Activated naive CD8-positive, alpha-beta T cell treated with anti-CD3 and anti-CD28 coated beads, Interleukin-2, amount 10 ng/mL, durations not matched to agents 7 days and 5 days (primary cell): ENCODE measurements at regions not wholly inside any gene's neighbourhood (a gene's known extent, or its start where the extent isn't known, plus 50 kb on each side); places are given as distances from the start of the nearest gene placed in this dataset.

ENCODE experiments used
- ATAC-seq: fragments of 150-1000 bp; cut with Tn5 transposase; one replicate; pipeline ENCODE4 v1.10.0; 2021; ENCODE audit warnings: low read depth, moderate library complexity
- POLR2A ChIA-PET: fragments of 350-600 bp; sonication (Branson Sonifier 250); formaldehyde crosslinking; loops from one replicate; lab custom pipeline; 2021; ENCODE audit warnings: antibody characterized with exemption; lab: Charles Lee
- DNase-seq: peaks from one replicate; pipeline ENCODE4 v3.0.0; 2021
- H3K27ac Mint-ChIP-seq: one replicate; pipeline ENCODE4 v1.8.0; 2022; ENCODE audit warnings: mild to moderate bottlenecking, mixed read lengths
- H3K27me3 Mint-ChIP-seq: one replicate; pipeline ENCODE4 v1.8.0; 2022; ENCODE audit warnings: mild to moderate bottlenecking, moderate library complexity, mixed read lengths
- H3K36me3 Mint-ChIP-seq: one replicate; pipeline ENCODE4 v1.8.0; 2021; ENCODE audit warnings: mild to moderate bottlenecking, mixed read lengths
- H3K4me1 Mint-ChIP-seq: one replicate; pipeline ENCODE4 v1.8.0; 2021; ENCODE audit warnings: mixed read lengths
- H3K4me3 Mint-ChIP-seq: one replicate; pipeline ENCODE4 v1.8.0; 2022; ENCODE audit warnings: mild to moderate bottlenecking, moderate library complexity, mixed read lengths
- H3K9me3 Mint-ChIP-seq: one replicate; pipeline ENCODE4 v1.8.0; 2021; ENCODE audit warnings: mixed read lengths

DNA sequence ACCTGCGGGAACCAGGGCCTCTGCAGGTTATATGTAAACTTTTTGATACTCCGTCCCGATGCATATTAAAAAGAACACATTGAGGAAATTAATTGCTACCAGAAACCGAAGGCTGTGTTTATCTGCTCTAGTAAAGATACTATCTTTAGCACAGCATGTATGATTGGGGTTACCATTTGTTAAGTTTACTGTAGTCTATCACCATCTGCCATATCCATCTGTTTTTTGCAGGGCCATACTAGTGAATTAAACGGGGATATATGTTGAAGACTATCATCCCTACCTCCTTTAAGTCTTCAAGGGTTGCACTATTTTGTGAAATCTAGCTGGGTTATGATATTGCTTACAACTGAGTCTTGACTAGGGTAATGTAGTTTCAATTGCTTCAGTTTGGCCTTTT, 597.0 kb downstream of the SQOR start:
- H3K36me3 Mint-ChIP-seq: no peaks in the 10 kb centered on the region
- ATAC-seq (no peak), DNase-seq (no peak)
- POLR2A ChIA-PET: no interaction called here
- H3K27me3 Mint-ChIP-seq: no peaks in the 10 kb centered on the region
- H3K4me3 Mint-ChIP-seq: no peak overlapping the region
- peaks cover 5% of the 10 kb centered on the region for H3K9me3 Mint-ChIP-seq
- H3K4me1 Mint-ChIP-seq: no peaks in the 10 kb centered on the region
- H3K27ac Mint-ChIP-seq: no peak overlapping the region

DNA sequence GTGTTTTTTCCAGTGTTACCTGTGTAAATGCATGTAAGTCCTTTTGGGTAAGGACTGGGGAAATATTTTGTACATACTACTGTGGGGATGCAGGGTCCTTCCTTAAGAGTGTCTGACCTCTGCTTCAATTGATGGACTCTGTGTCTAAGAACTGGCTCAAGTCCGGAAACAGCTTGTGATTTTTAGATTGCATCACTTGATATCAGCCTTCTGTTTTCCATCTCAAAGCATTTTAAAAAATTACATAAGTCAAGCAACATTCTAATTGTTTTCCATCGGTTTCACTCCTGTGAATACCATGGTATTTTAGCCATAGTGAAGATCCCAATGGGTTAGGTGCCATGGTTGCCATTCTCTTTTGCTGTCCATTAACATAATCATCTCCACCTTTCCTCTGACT, 597.6 kb downstream of the SQOR start:
- Mint-ChIP-seq H3K4me3 (no peak overlapping the region), H3K27me3 (no peaks in the 10 kb centered on the region), H3K36me3 (no peaks in the 10 kb centered on the region), H3K27ac (no peak overlapping the region), H3K9me3 (peaks cover 5% of the 10 kb centered on the region), H3K4me1 (no peaks in the 10 kb centered on the region)
- POLR2A ChIA-PET: no interaction called here
- no peak for DNase-seq
- ATAC-seq: no peak

DNA sequence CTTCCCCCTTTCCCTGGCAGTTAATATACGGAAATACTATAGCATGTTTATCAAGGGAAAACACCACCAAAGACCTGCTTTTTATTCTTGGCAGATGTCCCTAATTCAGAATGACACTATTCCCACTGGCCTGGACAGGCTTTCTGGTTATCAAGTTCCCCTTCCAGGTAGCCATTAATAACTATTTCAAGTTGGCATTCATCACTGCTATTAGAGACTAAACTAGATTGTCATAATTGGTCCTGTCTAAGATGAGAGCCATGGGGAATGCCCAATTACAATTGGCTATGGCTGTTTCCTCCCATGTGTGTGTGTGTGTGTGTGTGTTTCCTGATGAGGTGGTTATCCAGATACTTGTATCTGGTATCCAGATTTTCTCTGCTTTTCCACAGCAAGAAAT, 608.1 kb downstream of the SQOR start:
- DNase-seq (no peak), ATAC-seq (no peak)
- Mint-ChIP-seq H3K27ac (no peak overlapping the region), H3K4me1 (no peaks in the 10 kb centered on the region), H3K4me3 (no peak overlapping the region), H3K27me3 (no peaks in the 10 kb centered on the region), H3K9me3 (peaks cover 1% of the 10 kb centered on the region), H3K36me3 (no peaks in the 10 kb centered on the region)
- POLR2A ChIA-PET: no interaction called here

DNA sequence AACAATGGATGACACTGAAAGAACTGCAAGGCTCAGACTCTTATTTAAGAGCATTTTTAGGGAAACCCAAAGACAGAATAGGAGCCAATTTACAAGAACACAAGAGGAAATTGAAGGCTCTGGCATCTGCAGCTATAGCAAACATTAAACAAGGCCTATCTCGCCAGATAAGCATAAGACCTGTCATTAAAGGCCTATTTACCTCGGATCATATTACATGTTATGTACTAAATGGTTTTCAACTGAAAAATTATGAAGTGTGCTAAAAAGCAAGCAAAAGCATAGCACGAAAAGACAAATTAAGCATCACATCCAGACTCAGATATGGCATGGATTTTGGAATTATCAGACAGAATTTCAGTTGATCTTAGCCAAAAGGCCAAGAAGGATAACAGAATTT, 617.1 kb downstream of the SQOR start:
- no peaks in the 10 kb centered on the region for H3K4me1 Mint-ChIP-seq
- no peak overlapping the region for H3K27ac Mint-ChIP-seq
- H3K9me3 Mint-ChIP-seq: no peaks in the 10 kb centered on the region
- no peaks in the 10 kb centered on the region for H3K36me3 Mint-ChIP-seq
- no peak overlapping the region for H3K4me3 Mint-ChIP-seq
- POLR2A ChIA-PET: no interaction called here
- DNase-seq (no peak), ATAC-seq (no peak)
- H3K27me3 Mint-ChIP-seq: no peaks in the 10 kb centered on the region

DNA sequence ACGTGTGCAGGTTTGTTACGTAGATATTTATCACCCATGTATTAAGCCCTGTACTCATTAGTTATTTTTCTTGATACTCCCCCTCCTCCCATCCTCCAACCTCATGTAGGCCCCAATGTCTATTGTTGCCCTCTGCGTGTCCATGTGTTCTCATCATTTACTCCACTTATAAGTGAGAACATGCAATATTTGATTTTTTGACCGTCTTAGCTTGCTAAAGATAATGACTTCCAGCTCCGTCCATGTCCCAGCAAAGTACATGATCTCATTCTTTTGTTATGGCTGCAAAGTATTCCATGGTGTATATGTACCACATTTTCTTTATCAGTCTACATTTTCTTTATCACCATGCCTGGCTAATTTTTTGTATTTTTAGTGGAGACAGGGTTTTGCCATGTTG, 623.2 kb downstream of the SQOR start:
- ATAC-seq: no peak
- H3K4me1 Mint-ChIP-seq: no peaks in the 10 kb centered on the region
- no peak for DNase-seq

DNA sequence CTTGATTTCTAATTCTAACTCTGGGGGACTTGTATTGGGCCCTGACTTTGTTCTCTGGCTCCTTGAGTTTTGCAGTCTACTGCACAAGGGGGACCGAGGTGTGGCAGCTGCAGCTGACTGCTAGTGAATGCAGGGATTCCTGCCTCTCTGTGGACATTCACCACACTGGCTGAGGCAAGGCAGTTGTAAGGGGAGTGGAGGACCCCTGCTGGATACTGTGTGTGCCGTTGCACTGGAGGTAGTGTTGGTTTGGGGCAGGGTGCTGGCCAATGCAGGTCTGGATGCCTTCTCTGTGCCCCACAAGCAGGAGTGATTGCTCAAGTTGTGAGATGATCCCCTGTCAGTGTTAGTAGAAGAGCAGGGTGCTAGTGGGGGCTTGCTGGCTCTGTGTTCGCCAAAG, 626.1 kb downstream of the SQOR start:
- Mint-ChIP-seq H3K36me3 (no peaks in the 10 kb centered on the region), H3K9me3 (no peaks in the 10 kb centered on the region), H3K27me3 (no peaks in the 10 kb centered on the region), H3K4me1 (no peaks in the 10 kb centered on the region), H3K27ac (no peak overlapping the region), H3K4me3 (no peak overlapping the region)
- ATAC-seq (no peak), DNase-seq (no peak)
- POLR2A ChIA-PET: no interaction called here

More for the DNA sequence above, 623.2 kb downstream of the SQOR start:
- no peaks in the 10 kb centered on the region for H3K27me3 Mint-ChIP-seq
- no peak overlapping the region for H3K4me3 Mint-ChIP-seq
- H3K27ac Mint-ChIP-seq: no peak overlapping the region
- POLR2A ChIA-PET: no interaction called here
- H3K9me3 Mint-ChIP-seq: no peaks in the 10 kb centered on the region
- no peaks in the 10 kb centered on the region for H3K36me3 Mint-ChIP-seq

DNA sequence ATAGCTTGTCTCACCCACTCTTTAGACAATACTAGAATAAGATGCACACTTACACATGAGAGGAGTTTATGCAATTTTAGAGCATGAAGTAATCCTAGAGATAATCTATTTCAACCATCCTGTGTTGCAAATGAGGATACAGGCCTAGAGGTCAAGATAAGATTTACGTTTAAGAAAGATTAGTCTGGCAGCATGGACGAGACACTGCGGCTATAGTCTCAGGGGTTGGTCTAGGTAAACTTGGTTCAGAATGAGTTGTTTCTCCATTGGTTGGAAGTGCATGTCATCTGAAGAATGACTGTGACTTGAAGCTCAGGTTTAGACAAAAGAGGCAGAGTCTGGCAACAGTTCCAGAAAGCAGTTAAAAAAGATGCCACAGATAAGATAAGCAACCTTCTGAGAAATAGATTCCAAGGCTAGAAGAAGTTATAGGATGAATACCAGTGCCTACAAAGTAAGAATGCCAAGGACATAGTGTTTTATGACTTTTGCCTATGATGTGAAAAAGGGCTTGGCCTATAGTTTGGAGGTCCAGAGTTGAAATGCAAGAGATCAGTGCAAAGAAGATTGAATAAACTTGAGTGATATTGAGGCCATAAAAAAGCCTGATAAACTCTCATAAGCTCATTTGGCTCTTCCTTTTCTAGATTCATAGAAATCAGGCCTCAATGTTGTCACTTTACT, 631.0 kb downstream of the SQOR start:
- DNase-seq (no peak), ATAC-seq (no peak)
- Mint-ChIP-seq H3K4me1 (no peaks in the 10 kb centered on the region), H3K9me3 (no peaks in the 10 kb centered on the region), H3K4me3 (no peak overlapping the region), H3K36me3 (no peaks in the 10 kb centered on the region), H3K27me3 (no peaks in the 10 kb centered on the region), H3K27ac (no peak overlapping the region)
- POLR2A ChIA-PET: no interaction called here

DNA sequence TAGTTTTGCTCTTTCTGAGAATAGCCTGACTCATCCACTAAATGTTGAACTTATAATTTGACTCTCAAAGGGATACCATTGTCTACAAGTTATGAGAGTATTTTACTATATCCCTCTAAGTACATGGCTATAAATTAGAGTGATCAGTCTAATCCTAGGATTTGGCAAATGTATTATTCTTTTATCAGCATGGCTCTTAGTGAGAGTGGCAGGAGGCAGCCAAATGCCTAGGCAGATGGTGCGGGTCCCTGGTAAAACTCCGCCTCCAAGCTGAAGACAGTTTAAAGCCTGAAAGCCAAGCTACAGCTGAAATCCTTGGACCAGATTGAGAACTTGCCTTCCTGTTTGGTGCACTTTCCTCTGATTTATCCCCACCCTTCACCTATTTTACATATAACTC, 631.8 kb downstream of the SQOR start:
- no peaks in the 10 kb centered on the region for H3K9me3 Mint-ChIP-seq
- H3K27ac Mint-ChIP-seq: no peak overlapping the region
- POLR2A ChIA-PET: no interaction called here
- no peak for DNase-seq
- no peak for ATAC-seq
- H3K36me3 Mint-ChIP-seq: no peaks in the 10 kb centered on the region
- H3K27me3 Mint-ChIP-seq: no peaks in the 10 kb centered on the region
- H3K4me3 Mint-ChIP-seq: no peak overlapping the region
- no peaks in the 10 kb centered on the region for H3K4me1 Mint-ChIP-seq

DNA sequence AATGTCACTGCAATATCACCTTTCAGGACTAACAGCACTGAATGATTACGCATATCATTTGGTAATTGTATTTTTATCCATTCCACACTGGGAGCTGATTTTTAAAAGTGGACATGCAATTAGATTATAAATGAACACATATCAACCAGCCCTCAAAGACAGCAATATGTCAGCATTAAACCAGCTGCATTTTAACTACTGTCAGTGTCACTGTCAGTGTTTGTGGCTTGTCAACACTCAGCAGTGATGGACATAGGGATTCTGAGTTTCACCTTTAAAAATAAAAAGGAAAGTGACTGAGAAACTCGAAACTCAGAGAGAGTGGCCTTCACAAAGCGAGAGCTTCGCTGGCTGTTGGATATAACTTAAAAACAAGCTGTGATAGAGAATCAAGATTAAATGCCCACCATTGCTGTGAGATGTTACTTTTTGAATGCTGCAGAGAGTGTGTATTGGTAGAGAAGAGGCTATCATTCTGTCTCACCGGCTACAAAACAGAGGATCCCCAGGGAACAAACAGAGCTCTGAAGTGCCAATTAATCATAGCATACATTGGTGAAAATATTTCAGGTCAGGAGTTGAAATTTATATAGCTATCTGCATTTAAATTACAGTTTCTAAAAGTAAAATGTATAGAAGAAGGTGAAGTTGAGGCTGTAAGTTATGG, 635.8 kb downstream of the SQOR start:
- H3K27me3 Mint-ChIP-seq: no peaks in the 10 kb centered on the region

DNA sequence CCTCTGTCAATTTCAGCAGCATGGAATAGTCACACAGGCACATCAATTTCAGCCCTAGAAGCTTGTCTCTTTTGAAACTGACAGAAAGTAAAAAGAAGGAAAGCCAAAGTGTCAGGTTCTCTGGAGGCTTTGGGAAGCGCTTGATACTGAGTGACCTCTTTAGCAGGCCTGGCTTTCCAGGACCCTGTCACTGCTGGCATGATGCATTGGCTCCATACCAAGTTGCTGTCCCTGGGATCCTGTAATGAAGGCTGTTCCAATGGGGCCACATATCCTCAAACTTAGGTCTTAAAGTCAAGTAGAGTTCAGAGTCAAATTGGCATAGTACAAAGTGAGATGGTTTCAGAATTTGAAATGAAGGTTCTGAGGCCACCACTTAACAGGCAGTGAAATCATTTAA, 640.9 kb downstream of the SQOR start:
- no peak for ATAC-seq

More for the DNA sequence above, 635.8 kb downstream of the SQOR start:
- no peak for ATAC-seq
- H3K27ac Mint-ChIP-seq: no peak overlapping the region
- H3K36me3 Mint-ChIP-seq: no peaks in the 10 kb centered on the region
- DNase-seq: no peak
- no peaks in the 10 kb centered on the region for H3K9me3 Mint-ChIP-seq
- H3K4me1 Mint-ChIP-seq: no peaks in the 10 kb centered on the region
- H3K4me3 Mint-ChIP-seq: no peak overlapping the region
- POLR2A ChIA-PET: no interaction called here

DNA sequence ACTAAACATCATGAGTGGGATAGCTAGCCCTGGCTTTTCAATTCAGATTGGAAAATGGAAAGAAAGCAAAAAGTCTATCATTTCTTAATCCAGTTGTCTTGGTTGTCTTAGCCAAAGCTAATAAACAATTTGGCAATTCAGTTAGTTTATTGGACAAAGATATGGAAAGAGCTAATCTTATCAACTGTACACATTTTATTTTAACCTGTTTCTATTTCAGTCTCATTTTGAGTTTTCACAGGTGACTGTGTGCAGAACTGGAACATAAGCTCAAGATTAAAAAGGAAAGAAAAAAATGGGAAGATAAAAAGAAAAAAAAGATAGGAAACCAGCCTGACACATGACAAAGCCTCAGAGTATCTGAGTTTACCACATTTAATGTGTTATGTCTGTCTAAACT, 642.6 kb downstream of the SQOR start:
- POLR2A ChIA-PET: no interaction called here
- Mint-ChIP-seq H3K4me1 (no peaks in the 10 kb centered on the region), H3K27me3 (no peaks in the 10 kb centered on the region), H3K9me3 (no peaks in the 10 kb centered on the region), H3K4me3 (no peak overlapping the region), H3K36me3 (no peaks in the 10 kb centered on the region), H3K27ac (no peak overlapping the region)
- ATAC-seq (no peak), DNase-seq (no peak)

More for the DNA sequence above, 640.9 kb downstream of the SQOR start:
- DNase-seq: no peak
- no peaks in the 10 kb centered on the region for H3K9me3 Mint-ChIP-seq
- H3K27me3 Mint-ChIP-seq: no peaks in the 10 kb centered on the region
- H3K4me1 Mint-ChIP-seq: no peaks in the 10 kb centered on the region
- no peak overlapping the region for H3K4me3 Mint-ChIP-seq
- no peaks in the 10 kb centered on the region for H3K36me3 Mint-ChIP-seq
- no peak overlapping the region for H3K27ac Mint-ChIP-seq
- POLR2A ChIA-PET: no interaction called here

DNA sequence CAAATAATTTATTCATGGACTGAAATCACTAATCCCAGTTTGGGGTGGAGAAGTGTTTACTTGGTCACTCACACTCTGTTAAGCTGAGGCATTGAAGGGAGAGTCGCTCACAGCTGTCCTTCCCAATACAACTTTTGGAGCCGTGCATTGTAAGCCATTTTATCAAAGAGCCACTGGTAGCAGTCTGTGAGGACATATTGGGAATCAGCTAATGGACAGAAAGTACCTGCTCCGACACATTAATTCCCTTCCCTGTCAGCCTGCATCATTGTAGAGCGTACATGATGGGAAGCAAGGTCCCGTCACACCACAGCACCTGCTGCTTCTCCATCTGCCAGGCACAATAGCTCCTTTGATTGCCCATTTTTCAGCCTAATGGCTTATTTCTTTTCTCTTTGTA, 643.2 kb downstream of the SQOR start:
- Mint-ChIP-seq H3K4me1 (no peaks in the 10 kb centered on the region), H3K36me3 (no peaks in the 10 kb centered on the region), H3K27me3 (no peaks in the 10 kb centered on the region), H3K4me3 (no peak overlapping the region), H3K27ac (no peak overlapping the region), H3K9me3 (no peaks in the 10 kb centered on the region)
- POLR2A ChIA-PET: no interaction called here
- ATAC-seq: no peak
- no peak for DNase-seq

DNA sequence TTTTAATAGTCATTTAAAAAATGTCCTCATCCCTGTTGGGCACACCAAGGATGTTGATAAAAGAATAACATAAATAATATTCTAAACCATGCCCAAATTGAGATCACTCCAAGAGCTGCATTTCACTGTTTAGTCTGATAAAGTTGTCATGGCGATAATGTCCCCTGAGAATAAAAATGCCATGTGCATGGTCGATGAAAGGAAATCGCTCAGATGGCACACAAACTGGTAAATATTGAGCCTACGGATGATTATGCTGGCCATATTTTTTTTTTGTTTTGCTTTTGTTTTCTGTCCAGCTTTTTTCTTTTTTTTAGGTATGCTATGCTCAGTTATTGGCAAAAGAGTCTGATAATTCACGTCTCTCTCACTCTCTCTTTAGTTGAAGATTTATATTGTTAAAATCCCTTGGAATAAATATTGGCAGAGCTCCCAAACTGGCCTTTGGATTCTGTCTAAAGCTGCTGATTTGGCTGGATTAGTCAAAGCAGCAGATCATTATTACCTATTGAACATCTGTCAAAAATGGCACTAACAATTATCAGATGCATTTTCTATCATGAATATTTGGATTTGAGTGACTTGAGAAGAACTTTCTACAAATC, 643.8 kb downstream of the SQOR start:
- H3K4me1 Mint-ChIP-seq: no peaks in the 10 kb centered on the region
- H3K4me3 Mint-ChIP-seq: no peak overlapping the region
- POLR2A ChIA-PET: no interaction called here
- no peaks in the 10 kb centered on the region for H3K36me3 Mint-ChIP-seq
- no peak overlapping the region for H3K27ac Mint-ChIP-seq
- no peaks in the 10 kb centered on the region for H3K27me3 Mint-ChIP-seq
- ATAC-seq: no peak
- H3K9me3 Mint-ChIP-seq: no peaks in the 10 kb centered on the region
- DNase-seq: no peak
